ENCODE measurements at regions not wholly inside any gene's neighbourhood (a gene's known extent, or its start where the extent isn't known, plus 50 kb on each side); places are given as distances from the start of the nearest gene placed in this dataset.

- TF ChIP-seq CTCF (IDR thresholded peaks at IDR 0.05; ENCODE audit: extremely low read depth in 1 of 2, insufficient read depth in 1 of 2, low read depth in 1 of 2, low read length in 2 of 2) (no peak), POLR2A (IDR thresholded peaks at IDR 0.05; ENCODE audit: low read depth, low read length) (no peak), POLR2AphosphoS5 (IDR thresholded peaks at IDR 0.05; ENCODE audit: insufficient read depth, low read depth, low read length) (no peak), JUN (IDR thresholded peaks at IDR 0.05; ENCODE audit: borderline replicate concordance, insufficient read depth, insufficient read length, low read depth) (no peak), EZH2 (IDR thresholded peaks at IDR 0.05; ENCODE audit: borderline replicate concordance, low read depth, low read length, severe bottlenecking) (no peak), FOS (IDR thresholded peaks at IDR 0.05; ENCODE audit: borderline replicate concordance, insufficient read depth, low read length) (no peak), MYC (IDR thresholded peaks at IDR 0.05; ENCODE audit: low read depth, low read length) (no peak)
- TF ChIP-seq, protein P1, sequence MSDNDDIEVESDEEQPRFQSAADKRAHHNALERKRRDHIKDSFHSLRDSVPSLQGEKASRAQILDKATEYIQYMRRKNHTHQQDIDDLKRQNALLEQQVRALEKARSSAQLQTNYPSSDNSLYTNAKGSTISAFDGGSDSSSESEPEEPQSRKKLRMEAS (IDR thresholded peaks at IDR 0.05; ENCODE audit: insufficient read depth, insufficient read length): no peak
Measured at GRCh38 chr10:16184906-16185305, 251.9 kb upstream of the PTER start.

All from endothelial cell of umbilical vein (primary cell).